ENCODE measurements at regions not wholly inside any gene's neighbourhood (a gene's known extent, or its start where the extent isn't known, plus 50 kb on each side); places are given as distances from the start of the nearest gene placed in this dataset.

DNA sequence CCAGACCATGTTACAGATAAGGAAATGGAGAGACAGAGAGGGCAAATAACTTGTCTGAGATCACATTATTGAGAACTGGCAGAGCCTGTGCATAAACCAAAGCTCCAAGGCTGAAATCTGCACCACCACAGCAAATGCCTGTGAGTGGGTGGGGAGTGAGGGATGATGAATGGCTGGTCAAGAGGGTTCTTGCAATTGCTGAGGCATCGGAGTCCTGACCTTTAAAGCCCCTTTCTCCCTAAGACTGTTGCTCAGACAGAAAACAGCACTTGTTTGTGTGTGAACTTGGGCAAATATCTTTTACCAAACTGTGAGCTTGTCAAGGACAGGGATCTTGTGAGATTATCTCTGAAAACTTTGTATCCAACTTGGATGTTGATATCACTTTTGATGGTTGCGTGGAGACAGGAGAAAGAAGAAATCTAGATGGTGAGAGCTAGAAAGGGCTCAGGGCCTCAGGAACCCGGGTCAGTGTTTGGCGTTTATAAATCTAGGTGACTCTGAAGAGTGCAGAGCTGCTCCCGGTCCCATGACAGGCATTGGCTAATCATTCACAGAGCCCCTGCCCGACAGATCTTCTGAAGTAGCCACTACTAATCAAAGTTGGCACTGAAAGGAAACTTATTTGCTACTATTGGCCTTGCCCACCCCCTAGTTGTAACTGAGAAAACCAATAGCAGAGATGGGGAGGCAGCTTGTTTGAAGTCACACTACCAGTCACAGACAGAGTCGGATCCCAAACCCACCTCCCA is 122.3 kb downstream of the FOXD2 start (continued):
- TF ChIP-seq, protein P1, sequence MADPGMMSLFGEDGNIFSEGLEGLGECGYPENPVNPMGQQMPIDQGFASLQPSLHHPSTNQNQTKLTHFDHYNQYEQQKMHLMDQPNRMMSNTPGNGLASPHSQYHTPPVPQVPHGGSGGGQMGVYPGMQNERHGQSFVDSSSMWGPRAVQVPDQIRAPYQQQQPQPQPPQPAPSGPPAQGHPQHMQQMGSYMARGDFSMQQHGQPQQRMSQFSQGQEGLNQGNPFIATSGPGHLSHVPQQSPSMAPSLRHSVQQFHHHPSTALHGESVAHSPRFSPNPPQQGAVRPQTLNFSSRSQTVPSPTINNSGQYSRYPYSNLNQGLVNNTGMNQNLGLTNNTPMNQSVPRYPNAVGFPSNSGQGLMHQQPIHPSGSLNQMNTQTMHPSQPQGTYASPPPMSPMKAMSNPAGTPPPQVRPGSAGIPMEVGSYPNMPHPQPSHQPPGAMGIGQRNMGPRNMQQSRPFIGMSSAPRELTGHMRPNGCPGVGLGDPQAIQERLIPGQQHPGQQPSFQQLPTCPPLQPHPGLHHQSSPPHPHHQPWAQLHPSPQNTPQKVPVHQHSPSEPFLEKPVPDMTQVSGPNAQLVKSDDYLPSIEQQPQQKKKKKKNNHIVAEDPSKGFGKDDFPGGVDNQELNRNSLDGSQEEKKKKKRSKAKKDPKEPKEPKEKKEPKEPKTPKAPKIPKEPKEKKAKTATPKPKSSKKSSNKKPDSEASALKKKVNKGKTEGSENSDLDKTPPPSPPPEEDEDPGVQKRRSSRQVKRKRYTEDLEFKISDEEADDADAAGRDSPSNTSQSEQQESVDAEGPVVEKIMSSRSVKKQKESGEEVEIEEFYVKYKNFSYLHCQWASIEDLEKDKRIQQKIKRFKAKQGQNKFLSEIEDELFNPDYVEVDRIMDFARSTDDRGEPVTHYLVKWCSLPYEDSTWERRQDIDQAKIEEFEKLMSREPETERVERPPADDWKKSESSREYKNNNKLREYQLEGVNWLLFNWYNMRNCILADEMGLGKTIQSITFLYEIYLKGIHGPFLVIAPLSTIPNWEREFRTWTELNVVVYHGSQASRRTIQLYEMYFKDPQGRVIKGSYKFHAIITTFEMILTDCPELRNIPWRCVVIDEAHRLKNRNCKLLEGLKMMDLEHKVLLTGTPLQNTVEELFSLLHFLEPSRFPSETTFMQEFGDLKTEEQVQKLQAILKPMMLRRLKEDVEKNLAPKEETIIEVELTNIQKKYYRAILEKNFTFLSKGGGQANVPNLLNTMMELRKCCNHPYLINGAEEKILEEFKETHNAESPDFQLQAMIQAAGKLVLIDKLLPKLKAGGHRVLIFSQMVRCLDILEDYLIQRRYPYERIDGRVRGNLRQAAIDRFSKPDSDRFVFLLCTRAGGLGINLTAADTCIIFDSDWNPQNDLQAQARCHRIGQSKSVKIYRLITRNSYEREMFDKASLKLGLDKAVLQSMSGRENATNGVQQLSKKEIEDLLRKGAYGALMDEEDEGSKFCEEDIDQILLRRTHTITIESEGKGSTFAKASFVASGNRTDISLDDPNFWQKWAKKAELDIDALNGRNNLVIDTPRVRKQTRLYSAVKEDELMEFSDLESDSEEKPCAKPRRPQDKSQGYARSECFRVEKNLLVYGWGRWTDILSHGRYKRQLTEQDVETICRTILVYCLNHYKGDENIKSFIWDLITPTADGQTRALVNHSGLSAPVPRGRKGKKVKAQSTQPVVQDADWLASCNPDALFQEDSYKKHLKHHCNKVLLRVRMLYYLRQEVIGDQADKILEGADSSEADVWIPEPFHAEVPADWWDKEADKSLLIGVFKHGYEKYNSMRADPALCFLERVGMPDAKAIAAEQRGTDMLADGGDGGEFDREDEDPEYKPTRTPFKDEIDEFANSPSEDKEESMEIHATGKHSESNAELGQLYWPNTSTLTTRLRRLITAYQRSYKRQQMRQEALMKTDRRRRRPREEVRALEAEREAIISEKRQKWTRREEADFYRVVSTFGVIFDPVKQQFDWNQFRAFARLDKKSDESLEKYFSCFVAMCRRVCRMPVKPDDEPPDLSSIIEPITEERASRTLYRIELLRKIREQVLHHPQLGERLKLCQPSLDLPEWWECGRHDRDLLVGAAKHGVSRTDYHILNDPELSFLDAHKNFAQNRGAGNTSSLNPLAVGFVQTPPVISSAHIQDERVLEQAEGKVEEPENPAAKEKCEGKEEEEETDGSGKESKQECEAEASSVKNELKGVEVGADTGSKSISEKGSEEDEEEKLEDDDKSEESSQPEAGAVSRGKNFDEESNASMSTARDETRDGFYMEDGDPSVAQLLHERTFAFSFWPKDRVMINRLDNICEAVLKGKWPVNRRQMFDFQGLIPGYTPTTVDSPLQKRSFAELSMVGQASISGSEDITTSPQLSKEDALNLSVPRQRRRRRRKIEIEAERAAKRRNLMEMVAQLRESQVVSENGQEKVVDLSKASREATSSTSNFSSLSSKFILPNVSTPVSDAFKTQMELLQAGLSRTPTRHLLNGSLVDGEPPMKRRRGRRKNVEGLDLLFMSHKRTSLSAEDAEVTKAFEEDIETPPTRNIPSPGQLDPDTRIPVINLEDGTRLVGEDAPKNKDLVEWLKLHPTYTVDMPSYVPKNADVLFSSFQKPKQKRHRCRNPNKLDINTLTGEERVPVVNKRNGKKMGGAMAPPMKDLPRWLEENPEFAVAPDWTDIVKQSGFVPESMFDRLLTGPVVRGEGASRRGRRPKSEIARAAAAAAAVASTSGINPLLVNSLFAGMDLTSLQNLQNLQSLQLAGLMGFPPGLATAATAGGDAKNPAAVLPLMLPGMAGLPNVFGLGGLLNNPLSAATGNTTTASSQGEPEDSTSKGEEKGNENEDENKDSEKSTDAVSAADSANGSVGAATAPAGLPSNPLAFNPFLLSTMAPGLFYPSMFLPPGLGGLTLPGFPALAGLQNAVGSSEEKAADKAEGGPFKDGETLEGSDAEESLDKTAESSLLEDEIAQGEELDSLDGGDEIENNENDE (IDR thresholded peaks at IDR 0.05; ENCODE audit: insufficient replicate concordance, low read length), result no peak
- TF ChIP-seq CEBPB (IDR thresholded peaks at IDR 0.05; ENCODE audit: low read depth, low read length), result no peak
- TF ChIP-seq TBP (IDR thresholded peaks at IDR 0.05; ENCODE audit: low read depth, low read length), result no peak
- no peak for TF ChIP-seq ASH2L (IDR thresholded peaks at IDR 0.05; ENCODE audit: low read length)
- TF ChIP-seq, protein P2, sequence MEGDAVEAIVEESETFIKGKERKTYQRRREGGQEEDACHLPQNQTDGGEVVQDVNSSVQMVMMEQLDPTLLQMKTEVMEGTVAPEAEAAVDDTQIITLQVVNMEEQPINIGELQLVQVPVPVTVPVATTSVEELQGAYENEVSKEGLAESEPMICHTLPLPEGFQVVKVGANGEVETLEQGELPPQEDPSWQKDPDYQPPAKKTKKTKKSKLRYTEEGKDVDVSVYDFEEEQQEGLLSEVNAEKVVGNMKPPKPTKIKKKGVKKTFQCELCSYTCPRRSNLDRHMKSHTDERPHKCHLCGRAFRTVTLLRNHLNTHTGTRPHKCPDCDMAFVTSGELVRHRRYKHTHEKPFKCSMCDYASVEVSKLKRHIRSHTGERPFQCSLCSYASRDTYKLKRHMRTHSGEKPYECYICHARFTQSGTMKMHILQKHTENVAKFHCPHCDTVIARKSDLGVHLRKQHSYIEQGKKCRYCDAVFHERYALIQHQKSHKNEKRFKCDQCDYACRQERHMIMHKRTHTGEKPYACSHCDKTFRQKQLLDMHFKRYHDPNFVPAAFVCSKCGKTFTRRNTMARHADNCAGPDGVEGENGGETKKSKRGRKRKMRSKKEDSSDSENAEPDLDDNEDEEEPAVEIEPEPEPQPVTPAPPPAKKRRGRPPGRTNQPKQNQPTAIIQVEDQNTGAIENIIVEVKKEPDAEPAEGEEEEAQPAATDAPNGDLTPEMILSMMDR (IDR thresholded peaks at IDR 0.05; ENCODE audit: control extremely low read depth in 1 of 3, insufficient read depth in 1 of 3, low read depth in 1 of 3, low read length in 3 of 3), result no peak
- TF ChIP-seq CHD2 (IDR thresholded peaks at IDR 0.05; ENCODE audit: low read length), result no peak
- TF ChIP-seq CREB1 (IDR thresholded peaks at IDR 0.05), result no peak
- TF ChIP-seq RAD21 (IDR thresholded peaks at IDR 0.05 in 1 of 2, conservative IDR thresholded peaks at IDR 0.05 in 1 of 2; ENCODE audit: low read depth in 2 of 2, low read length in 2 of 2), result no peak
- no peak for TF ChIP-seq JUN (IDR thresholded peaks at IDR 0.05; ENCODE audit: low read depth, low read length)

Data from H1 (cell line).